ENCODE measurements at regions not wholly inside any gene's neighbourhood (a gene's known extent, or its start where the extent isn't known, plus 50 kb on each side); places are given as distances from the start of the nearest gene placed in this dataset.

DNA sequence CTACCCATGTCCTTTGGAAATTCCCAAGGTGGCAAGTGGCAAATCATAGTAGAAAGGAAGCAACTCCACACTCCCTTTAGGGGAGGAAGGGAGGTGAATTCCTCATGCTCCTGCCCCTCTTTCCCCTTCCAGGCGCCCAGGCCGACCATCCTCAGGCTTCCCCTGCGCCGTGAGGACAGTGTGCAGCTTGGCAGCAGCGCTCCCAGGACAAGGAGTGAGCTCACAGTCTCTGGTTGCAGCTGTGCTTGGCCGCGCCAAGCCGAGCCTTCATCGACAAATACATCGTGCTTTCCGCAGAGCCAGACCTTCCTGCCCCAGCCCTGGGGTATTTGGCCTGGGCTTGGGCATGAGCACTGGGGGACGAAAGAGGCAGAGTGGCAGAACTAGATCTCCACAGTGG lies 112.6 kb downstream of the ENGASE start:
- no peak for DNase-seq

DNA sequence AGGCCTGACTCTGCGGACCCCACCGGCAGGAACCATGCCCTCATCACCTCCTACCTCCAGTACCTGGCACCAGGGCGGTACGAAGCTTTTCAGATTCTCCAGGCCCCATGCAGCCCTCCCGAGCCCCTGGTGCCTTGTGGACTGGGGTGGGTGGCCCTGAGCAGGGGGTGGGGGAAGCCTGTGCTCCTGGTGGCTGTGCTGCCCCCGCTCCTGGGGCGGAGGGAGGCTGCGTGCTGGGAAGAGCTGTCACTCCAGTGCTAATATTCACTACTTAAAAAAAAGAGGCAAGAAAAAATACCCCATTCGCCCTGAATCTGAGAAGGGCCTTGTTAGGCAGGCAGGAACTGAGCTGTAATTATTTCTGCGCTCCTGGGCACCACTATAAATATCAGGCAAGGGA lies 111.8 kb downstream of the ENGASE start:
- no peak for DNase-seq

DNA sequence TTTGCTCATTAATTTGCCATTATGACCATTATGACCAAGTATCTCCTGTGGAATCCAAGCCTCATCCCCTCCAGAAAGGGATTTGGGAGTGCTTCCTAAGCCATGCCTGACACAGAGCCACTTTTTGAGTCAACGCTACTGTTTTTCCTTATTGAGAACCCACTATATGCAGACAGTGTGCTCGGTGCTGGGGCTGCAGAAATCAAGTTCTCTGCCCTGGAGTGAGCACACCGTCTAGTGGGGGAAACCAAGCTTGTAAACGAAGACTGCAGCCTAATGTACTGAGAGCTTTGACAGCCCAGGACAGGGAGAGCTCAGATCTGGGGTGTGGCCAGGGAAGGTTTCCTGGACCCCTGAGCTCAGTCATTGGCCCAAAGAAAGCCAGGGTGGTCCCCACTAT lies 111.0 kb downstream of the ENGASE start:
- DNase-seq, result no peak

DNA sequence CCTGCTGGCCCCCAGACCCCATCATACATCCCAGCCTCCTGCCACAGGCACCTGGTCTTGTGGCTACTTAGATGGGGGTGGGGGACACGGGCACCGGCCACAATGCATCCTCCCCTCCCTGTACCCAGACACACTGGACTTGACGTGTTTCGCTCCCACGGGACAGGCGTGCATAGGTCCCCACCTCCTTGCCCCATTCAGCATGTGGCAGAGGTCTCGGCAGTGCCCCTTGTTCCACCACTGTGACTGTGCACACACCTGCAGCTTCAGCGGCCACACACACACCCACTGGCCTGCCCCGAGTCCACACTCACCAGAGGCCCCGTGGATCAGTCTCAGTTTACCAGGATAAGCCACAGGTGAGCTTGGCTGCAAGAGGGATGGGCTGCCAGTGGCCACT lies 109.6 kb downstream of the ENGASE start:
- no peak for DNase-seq

DNA sequence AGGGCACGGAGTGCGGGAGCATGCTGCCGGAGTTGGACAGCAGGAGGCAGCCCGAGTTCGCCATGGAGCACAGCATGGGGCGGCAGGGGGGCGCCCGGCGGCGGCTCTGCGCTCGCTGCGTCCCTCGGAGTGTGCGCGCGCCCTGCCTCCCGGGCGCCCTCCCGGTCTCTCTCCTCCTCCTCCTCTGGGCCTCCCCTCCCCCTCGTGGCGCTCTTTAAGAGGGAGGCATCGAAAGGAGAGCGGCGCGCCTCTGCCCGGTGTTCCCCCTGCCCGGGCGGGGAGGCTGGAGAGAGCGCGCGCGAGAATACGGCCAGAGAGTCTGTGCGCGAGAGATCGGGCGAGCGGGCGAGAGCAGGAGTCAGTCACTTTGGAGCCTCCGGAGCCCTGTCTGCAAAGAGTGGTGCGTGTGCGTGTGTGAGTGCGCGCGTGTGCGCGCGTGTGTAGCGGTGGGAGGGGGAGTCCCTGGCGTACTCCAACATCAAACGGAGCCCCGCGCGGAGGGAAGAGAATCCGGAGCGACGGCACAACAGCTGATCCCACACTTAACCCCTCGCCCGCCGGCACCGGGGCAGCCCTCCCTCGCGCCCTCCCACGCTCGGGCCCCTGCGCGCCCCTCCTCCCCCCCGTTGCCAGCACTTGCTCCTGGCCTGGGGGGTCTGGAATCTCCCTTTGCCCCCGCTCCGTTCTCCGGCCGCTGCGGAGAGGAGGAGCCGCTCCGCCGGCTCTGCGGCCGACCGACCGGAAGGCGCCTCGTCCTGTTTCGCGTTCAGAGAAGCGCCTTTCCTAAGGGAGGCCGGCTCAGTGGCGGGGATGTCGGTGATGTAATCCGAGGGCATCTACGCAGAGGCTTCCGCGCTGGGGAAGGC lies 108.9 kb downstream of the ENGASE start:
- DNase-seq, result peak; percentile 28

DNA sequence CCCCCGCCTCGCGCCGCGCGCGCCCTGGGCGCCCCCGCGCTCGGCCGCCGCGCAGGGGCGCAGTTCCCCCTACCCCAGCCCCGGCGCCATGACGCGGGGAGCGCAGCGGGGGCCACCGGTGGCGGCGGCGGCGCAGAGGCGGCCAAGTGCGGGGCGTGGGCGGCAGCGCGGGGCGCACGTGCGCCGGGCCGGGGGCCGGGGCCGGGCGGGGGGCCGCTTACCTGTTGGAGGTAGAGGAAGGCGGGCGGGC lies 108.3 kb downstream of the ENGASE start:
- DNase-seq, result no peak

DNA sequence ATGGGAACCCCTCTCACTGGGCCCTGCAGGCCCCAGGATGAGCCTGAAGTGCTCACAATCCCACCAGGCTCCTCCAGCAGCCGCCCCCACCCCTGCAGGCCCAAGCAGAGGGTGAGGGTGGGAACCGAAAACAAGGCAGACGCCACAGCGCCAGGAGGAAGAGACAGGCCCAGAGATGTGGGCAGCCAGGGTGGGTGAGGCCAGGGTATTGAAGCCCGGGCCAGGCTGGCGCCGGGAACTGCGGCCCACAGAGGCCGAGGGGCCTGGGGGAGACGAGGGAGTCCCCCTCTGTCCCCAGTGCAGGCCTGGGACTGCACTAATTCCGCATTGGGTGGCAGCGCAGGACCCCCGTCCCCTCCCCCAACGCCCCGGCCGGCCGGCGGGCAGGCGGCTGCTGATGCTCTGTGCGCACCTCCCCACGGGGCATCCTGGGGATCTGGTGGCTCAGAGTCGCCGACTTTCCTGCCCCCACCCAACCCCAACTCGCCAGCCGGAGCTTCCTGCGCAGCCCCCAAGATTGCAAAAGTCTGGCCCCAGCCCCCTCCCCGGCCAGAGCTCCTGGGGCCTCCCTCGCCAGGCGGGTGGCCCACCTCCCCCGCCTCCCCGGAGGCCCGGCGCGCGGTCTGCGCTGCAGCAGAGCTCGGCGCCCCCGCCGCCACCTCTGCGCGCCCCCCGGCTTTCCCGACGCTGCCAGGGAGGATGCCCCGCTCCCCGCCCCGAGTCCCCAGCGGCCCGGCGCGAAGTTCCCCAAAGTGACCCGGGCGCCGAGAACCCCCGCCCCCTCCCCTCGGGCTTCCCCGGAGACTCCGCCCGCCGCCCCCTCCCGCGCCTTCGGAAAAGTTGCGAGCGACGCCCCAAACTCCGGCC lies 107.8 kb downstream of the ENGASE start:
- no peak for DNase-seq

DNA sequence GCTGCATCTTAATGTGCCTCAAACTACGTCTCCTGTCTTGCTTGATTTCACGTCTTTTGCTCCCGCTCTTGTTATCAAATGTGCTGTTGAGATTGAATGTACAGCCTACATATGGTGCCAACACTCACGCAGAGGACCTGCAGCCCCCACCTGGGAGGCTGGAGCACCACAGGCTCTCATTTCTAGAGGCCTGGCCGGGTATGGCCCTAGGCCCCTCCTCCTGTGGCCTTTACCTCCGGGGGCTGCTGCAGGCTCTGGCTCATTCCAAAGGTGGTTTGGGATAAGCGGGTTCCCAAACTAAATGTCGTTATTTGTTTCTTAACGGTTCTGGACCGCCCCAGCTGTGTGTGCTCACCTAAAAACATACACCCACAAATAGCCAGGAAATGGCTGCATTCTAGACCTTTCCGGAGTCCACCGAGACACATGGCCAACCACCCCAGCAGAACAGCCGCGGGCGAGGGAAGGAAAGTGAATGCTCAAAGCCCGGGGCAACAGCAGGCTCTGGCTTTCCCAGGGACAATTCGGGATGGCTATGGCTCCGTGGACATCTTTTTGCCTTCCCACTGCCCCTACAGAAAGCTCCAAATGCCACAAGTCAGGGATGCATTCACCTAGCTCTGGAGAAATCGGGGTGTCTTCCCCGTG lies 105.9 kb downstream of the ENGASE start:
- DNase-seq, result no peak

DNA sequence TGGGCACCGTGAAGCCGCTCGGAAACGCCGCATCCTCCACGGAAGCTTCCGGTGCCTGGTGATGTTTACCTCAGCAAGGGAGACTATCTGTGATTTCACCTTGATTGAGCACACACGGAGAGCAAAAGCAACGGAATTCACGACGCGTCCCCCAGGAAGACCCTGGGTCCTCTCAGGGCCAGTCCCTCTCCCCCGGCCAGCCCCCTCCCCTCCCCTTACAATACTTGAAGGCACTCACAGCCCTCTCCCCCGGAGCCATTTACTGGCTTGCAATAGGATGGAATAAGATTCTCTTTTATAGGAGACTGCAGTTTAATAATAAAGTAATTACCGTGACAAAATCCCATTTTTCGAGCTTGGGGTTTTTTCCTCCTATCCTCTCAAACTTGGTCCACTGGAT lies 104.7 kb downstream of the ENGASE start:
- DNase-seq, result no peak

DNA sequence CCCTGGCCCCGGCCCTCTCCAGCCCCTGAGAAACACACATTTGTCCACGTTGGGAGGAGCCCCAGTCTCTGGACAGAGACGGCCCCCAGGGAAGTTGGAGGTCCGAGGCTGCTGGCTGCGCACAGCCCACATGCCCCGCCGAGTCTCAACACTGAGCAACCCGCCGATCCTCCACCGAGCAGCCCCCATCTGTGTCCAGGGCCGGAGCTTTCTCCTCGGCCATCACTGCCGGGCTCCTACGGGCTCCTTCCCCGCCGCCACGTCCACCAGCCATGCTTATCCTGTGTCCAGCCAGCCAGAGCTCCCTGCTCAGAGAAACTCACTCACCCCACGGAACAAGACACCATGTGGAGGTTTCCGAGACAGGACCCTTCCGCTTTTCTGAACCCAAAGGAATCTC lies 103.3 kb downstream of the ENGASE start:
- DNase-seq, result no peak

DNA sequence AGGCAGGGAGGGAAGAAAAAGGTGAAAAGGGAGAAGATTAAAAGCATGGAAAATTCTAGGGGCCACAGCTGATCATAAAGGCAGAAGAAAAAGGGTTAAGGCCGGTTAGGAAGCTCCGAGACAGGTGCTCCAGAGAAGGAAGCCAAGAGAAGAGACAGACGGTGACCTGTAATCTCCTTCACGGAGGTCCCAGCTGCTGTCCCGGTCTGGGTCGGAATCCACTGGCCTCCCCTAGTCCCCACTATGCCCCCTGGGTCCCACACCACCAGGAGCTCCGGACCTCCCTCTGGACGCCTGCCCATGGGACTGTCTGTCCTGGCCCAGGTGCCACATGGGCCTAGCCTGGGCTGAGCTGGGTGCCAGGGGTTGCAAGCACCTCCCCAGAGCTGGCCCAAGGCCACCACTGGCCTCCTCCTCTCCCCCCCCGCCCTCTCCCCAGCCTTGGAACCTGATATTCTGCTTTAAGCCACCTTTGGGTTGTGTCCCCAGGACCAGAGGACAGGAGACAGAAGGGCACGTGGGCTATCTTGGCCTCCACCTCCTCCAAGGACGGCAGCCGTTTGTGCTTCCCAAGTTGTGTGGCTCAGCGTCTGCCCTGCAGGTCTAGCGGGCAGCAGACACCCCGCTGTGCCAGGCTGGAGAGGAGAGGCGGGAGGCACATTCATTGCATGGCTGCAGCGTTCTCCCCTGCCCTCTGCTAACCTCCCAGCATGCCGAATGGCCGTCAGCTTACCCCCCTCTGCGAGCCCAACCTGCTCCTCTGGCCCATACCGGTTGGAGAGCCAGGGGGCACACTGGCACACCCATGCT lies 102.4 kb downstream of the ENGASE start:
- no peak for DNase-seq

DNA sequence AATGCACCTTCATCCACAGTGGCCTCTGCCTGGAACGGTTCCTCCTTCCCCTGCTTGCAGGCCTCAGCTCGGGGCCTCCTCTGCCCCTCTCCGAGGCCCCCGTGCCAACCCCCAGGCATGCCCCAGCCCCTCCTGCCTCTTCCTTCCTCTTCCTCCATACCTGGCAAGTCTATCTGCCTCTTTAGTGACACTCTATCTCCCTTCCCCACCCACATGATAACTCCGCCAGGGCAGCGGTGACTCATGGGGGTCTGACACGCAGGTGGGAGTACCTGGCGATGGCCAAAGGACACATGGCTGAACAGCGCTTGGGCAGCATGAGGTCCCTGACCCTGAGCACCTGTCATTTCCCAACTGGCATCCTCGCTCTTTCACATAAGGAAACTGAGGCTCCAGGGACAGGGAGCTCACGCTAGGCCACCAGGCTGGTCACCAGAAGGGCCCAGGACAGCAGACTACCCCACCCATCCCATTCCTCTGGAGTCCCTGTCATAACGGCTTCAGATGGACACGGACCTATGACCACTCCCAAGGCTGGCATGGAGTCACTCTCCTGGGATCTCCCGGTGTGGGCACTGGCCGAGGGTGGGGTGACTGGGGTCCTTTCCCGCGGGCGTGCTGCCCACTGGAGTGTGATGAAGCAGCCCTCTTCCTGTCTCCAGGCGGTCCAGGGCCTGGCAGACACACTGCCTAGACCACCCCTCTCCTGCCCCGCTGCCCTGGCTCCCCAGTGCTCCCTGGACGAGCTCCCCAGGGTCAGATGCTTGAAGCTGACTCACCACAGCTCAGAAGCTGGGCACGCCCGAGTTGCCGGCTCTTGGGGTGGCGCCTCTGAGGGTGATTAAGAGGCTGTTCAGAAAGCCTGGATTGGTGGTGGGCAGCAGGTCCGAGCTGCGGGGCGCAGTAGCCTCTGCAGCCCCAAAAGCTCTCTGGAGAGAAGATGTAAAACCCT lies 100.6 kb downstream of the ENGASE start:
- DNase-seq, result no peak

DNA sequence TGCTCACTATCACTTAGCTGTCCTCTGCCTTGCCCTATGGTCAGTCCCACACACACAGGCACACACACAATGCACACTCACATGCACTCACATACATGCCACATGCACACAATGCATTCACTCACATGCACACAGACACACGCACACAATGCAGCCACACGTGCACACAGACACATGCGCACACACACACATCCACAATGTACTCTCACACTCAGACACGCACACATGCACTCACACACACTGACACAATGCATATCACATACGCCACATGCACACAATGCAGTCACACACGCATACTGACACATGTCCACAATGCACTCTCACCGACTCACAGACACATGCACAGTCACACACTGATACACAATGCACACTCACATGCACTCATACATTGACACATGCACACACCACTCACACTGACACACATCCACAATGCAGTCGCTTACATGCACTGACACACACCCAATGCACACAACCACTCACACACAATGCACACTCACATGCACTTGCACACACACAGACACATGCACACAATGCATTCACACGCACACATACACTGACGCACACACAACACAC lies 99.7 kb downstream of the ENGASE start:
- DNase-seq, result no peak

DNA sequence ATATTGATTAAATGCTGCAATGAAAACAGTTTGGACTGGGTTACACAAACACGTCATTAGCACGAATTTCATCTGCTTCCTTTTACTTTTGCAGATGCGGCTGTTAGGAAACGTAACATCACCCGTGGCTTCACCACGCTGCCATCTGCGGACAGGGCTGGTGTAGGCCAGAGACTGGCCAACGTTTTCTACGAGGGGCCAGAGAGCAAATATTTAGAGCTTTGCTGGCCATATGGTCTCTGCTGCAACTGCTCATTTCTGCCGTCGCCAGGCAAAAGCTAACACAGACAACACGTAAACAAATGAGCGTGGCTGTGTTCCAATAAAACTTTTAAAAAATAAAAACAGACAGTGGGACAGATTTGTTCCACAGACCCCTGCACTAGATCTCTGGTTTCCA lies 96.6 kb downstream of the ENGASE start:
- no peak for DNase-seq

DNA sequence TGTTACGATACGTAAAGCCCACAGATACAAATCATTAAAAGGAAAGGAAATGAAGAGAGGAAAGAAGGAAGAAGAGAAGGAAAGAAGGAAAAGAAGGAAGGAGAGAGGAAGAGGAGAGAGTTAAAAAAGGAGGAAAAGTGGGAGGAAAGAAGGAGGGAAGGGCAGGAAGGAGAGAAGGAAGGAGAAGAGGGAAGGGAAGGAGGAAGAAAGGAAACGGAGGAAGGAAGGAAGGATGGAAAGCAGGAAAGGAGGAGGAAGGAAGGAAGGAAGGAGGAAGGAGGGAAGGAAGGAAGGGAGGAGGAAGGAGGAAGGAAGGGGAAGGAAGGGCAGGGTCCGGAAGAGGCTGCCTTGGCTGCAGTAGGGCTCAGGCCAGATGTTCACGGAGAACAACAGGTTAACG lies 95.2 kb downstream of the ENGASE start:
- no peak for DNase-seq

DNA sequence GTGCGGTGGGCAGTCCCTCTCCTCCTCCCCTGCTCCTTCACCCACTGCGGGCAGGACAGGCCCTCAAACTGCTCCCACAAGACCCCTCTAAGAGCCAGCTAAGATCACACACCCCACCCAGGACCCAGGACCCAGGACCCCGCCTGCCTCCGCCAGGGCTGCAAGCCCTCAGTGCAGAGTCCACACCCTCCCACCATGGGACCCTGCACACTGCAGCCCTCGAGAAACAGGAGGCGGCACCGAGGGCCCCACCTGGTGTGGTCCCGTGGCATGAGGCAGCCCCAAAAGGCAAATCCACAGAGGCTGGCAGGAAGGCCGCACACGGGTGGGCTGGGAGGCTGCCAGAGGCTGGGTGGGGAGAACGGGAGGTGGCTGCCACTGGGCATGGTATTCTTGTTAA lies 94.7 kb downstream of the ENGASE start:
- no peak for DNase-seq

DNA sequence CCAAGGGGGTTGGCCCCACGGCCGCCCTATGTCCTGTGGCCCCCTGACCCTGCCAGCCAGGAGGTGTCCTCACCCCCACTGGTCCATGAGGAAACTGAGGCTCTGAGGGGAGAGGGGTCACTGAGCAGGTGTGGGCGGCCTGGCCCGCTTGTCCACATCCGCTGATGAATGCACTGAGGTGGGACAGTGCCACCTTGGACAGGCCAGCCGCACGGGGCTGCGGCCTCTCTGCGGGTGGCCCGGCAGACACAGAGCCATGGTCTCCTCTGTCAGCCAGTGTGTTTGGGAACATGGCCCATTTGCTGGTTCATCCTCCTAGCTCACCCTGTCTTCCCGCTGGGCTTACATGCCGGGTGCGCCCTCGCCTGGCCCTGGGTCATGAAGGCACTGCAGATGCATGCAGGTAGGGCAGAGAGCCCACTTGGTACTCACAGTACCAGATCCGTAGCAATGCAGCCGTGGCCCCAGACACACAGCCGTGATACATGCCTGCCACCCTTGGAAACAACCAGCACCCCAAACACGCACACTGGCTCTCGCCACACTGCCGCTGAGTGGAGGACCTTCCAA lies 93.9 kb downstream of the ENGASE start:
- no peak for DNase-seq

DNA sequence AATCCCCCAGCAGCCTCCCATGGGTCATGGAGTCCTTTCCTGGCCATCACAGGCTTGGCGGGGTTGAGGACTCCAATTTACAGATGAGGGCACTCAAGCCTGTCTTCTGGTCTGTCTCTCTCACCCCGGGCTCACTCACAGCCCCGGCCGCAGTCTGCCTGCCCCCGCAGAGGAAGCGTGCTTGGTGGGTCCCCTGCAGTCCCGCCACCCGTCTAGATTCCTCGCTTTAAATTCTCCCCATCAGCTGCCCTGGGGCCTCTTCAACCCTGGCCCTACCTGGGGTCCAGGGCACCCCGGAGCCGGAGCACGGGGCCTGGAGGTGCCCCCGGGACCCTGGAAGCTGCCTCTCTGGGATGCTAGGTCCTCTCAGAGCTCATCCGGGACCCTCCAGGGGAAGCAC lies 92.9 kb downstream of the ENGASE start:
- no peak for DNase-seq

DNA sequence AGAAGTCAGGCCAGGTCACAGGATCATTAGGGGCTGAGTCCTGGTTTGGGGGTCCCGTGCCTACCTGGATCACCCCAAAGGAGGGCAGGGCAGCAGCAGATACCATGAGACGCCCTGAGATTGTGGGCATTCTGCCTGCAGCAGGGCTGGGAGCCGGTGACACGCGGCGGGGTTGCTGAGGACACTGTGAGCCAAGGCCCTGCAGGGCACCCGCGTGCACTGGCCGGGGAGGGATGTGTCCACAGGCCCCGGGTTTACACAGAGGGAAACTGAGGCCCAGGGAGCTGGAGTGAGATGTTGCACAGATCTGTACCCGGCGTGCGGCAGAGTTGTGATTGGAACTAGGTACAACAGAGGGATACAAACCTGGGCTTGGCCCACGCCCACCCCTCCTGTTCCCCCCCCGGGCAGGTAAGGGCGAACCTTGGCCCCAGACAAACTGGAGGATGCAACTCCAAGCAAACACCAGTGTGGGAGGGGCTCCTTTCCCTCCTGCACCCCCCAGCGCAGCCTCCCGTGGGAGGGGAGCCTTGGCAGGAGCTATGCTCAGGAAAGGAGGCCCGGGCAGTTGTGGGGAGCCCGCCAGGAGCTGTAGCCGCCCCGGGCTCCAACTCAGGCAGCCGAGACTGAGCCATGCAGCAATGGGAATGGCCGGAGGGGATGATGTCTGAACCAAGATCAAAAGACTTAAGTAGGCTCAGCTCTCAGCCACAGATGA lies 91.3 kb downstream of the ENGASE start:
- no peak for DNase-seq

DNA sequence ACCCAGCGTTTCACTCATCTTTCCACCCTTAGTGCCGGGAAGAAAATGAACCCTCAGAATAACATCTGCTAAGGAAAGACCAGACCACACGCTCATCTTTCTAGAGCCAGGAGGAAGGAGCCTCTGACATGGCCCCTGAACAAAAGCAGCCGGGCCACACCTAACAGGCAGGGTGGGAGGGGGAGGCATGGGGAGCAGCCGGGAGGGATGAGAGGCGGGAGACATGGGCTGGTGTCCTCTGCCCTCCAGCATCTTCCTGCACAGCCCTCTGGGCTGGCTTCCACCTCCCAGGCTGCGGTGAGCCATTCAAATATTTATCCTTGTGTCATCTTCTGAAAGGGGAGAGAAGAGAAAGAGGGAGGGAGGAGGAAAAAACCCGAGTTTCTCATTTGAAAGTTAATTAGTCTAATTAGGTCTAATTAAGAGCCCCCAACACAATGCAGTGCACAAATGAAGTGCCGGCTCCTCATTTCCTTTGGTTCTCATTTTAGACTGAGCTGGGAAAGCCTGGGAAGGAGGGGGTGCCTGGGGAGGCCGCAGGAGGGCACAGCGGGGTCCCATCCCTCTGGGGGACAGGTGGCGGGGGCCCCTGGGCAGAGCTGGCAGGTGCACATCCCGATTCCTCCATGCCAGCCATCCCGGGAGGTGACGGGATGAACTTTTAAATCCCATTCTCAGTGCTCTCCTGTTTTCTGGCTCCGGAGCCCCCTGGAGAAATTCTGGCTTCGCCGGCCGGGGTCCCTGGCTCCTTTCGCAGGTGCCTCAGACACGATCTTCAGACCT lies 90.5 kb downstream of the ENGASE start:
- DNase-seq, result no peak
